Endothelial cell (in vitro differentiated cells): ENCODE measurements at regions not wholly inside any gene's neighbourhood (a gene's known extent, or its start where the extent isn't known, plus 50 kb on each side); places are given as distances from the start of the nearest gene placed in this dataset.

Experiments used
- DNase-seq: peaks from one replicate; pipeline ENCODE4 v3.0.0; 2021; ENCODE audit warnings: low spot score
- H3K27ac Mint-ChIP-seq: one replicate; pipeline ENCODE4 v1.8.0; 2021; ENCODE audit warnings: mixed read lengths, inconsistent platforms; ENCODE audit not compliant: unreplicated experiment
- H3K27me3 Mint-ChIP-seq: one replicate; pipeline ENCODE4 v1.8.0; 2021; ENCODE audit warnings: mild to moderate bottlenecking, moderate library complexity, mixed read lengths, inconsistent platforms; ENCODE audit not compliant: unreplicated experiment
- H3K36me3 Mint-ChIP-seq: one replicate; pipeline ENCODE4 v1.8.0; 2021; ENCODE audit warnings: mild to moderate bottlenecking, low read depth, mixed read lengths, inconsistent platforms; ENCODE audit not compliant: unreplicated experiment
- H3K4me1 Mint-ChIP-seq: one replicate; pipeline ENCODE4 v1.8.0; 2021; ENCODE audit warnings: mild to moderate bottlenecking, mixed read lengths, inconsistent platforms; ENCODE audit not compliant: unreplicated experiment
- H3K4me3 Mint-ChIP-seq: one replicate; pipeline ENCODE4 v1.8.0; 2021; ENCODE audit warnings: mild to moderate bottlenecking, mixed read lengths, inconsistent platforms; ENCODE audit not compliant: unreplicated experiment
- H3K9me3 Mint-ChIP-seq: one replicate; pipeline ENCODE4 v1.8.0; 2021; ENCODE audit warnings: mixed read lengths, inconsistent platforms; ENCODE audit not compliant: unreplicated experiment
- CTCF ChIP-seq: fragments of 200-600 bp; sonication (generic); IDR thresholded peaks from one replicate; pipeline ENCODE4 v1.5.0; 2021; ENCODE audit warnings: antibody characterized with exemption; ENCODE audit not compliant: unreplicated experiment

GRCh38 chr6:71726121-71726520, 160.2 kb upstream of the RIMS1 start:
- Mint-ChIP-seq H3K27ac (no peak overlapping the region), H3K9me3 (no peaks in the 10 kb centered on the region), H3K4me1 (no peaks in the 10 kb centered on the region), H3K36me3 (no peaks in the 10 kb centered on the region), H3K4me3 (no peak overlapping the region), H3K27me3 (no peaks in the 10 kb centered on the region)
- no peak for DNase-seq
- no peak for TF ChIP-seq CTCF

GRCh38 chr6:71727632-71728294, 158.6 kb upstream of the RIMS1 start:
- H3K36me3 Mint-ChIP-seq: no peaks in the 10 kb centered on the region
- no peak overlapping the region for H3K4me3 Mint-ChIP-seq
- H3K9me3 Mint-ChIP-seq: no peaks in the 10 kb centered on the region
- H3K27ac Mint-ChIP-seq: no peak overlapping the region
- no peaks in the 10 kb centered on the region for H3K4me1 Mint-ChIP-seq
- no peak for TF ChIP-seq CTCF
- H3K27me3 Mint-ChIP-seq: no peaks in the 10 kb centered on the region
- DNase-seq: no peak

GRCh38 chr6:71730284-71730683, 156.1 kb upstream of the RIMS1 start:
- Mint-ChIP-seq H3K9me3 (no peaks in the 10 kb centered on the region), H3K36me3 (no peaks in the 10 kb centered on the region), H3K27ac (no peak overlapping the region), H3K4me1 (no peaks in the 10 kb centered on the region), H3K4me3 (no peak overlapping the region), H3K27me3 (no peaks in the 10 kb centered on the region)
- TF ChIP-seq CTCF: no peak
- DNase-seq: no peak

GRCh38 chr6:71733970-71734899, 152.1 kb upstream of the RIMS1 start:
- H3K4me1 Mint-ChIP-seq: no peaks in the 10 kb centered on the region
- TF ChIP-seq CTCF: no peak
- H3K27me3 Mint-ChIP-seq: peaks cover 1% of the 10 kb centered on the region
- no peak overlapping the region for H3K4me3 Mint-ChIP-seq
- H3K36me3 Mint-ChIP-seq: no peaks in the 10 kb centered on the region
- no peaks in the 10 kb centered on the region for H3K9me3 Mint-ChIP-seq
- no peak for DNase-seq
- no peak overlapping the region for H3K27ac Mint-ChIP-seq

GRCh38 chr6:71737953-71738352, 148.4 kb upstream of the RIMS1 start:
- Mint-ChIP-seq H3K9me3 (no peaks in the 10 kb centered on the region), H3K4me1 (no peaks in the 10 kb centered on the region)

More at GRCh38 chr6:71737953-71738352, 148.4 kb upstream of the RIMS1 start:
- H3K4me3 Mint-ChIP-seq: no peak overlapping the region
- H3K36me3 Mint-ChIP-seq: no peaks in the 10 kb centered on the region
- DNase-seq: no peak
- no peak for TF ChIP-seq CTCF
- H3K27ac Mint-ChIP-seq: no peak overlapping the region
- H3K27me3 Mint-ChIP-seq: peaks cover 1% of the 10 kb centered on the region
